SK-N-SH (cell line): ENCODE measurements at regions not wholly inside any gene's neighbourhood (a gene's known extent, or its start where the extent isn't known, plus 50 kb on each side); places are given as distances from the start of the nearest gene placed in this dataset.

Experiments
- CTCF ChIA-PET: fragments of 300-600, 350-600 bp; formaldehyde crosslinking; extraction: SDS; loops from one replicate; lab custom pipeline; 2021; lab: Yijun Ruan, JAX
- POLR2A ChIA-PET: fragments of 350-600 bp; sonication (Branson Sonifier 250); formaldehyde crosslinking; extraction: SDS; loops from one replicate; lab custom pipeline; 2020; ENCODE audit warnings: antibody characterized with exemption, inconsistent platforms; lab: Yijun Ruan, JAX
- DNase-seq: peaks from one replicate; pipeline ENCODE4 v3.0.0; 2012
- H2AFZ ChIP-seq: fragments of 200-600 bp; sonication (generic); 2 replicates; pipeline ENCODE4 v1.8.1; 2016; ENCODE audit warnings: antibody characterized with exemption, mild to moderate bottlenecking, low read depth
- H3F3A ChIP-seq: fragments of 200-600 bp; sonication (generic); replicated peaks from 2 replicates; pipeline ENCODE3; 2016; ENCODE audit warnings: antibody characterized with exemption, mild to moderate bottlenecking; ENCODE audit not compliant: insufficient read depth
- H3K27ac ChIP-seq, 2 experiments: fragments of 200-500 bp in 1 of 2; fragments of 200-600 bp in 1 of 2; sonication (Bioruptor generic) in 1 of 2; sonication (generic), shearing (Covaris generic) in 1 of 2; 2 replicates each; pipeline versions ENCODE4 v1.5.1 to v1.6.1; 2014 to 2016; ENCODE audit warnings: low read depth in 2 of 2, inconsistent platforms in 1 of 2, low read length in 1 of 2, mild to moderate bottlenecking in 1 of 2, mixed read lengths in 1 of 2
- H3K27me3 ChIP-seq: fragments of 200-600 bp; sonication (generic), shearing (Covaris generic); 2 replicates; pipeline ENCODE4 v1.6.1; 2016; ENCODE audit warnings: mixed run types; ENCODE audit not compliant: insufficient read depth
- H3K36me3 ChIP-seq, 2 experiments: fragments of 200-500 bp in 1 of 2; fragments of 200-600 bp in 1 of 2; sonication (Bioruptor generic) in 1 of 2; sonication (generic) in 1 of 2; replicated peaks in 1 of 2; 2 replicates each; pipeline versions ENCODE3 to v1.5.1; 2014 to 2016; ENCODE audit warnings: low read length in 1 of 2, mild to moderate bottlenecking in 1 of 2; ENCODE audit not compliant: insufficient read depth in 2 of 2, control insufficient read depth in 1 of 2
- H3K4me1 ChIP-seq, 2 experiments: fragments of 200-500 bp in 1 of 2; fragments of 200-600 bp in 1 of 2; sonication (Bioruptor generic) in 1 of 2; sonication (generic), shearing (Covaris generic) in 1 of 2; 2 replicates each; pipeline versions ENCODE4 v1.5.1 to v1.6.1; 2014 to 2016; ENCODE audit warnings: low read depth in 1 of 2, low read length in 1 of 2, mixed run types in 1 of 2; ENCODE audit not compliant: insufficient read depth in 2 of 2, control insufficient read depth in 1 of 2
- H3K4me2 ChIP-seq: fragments of 200-600 bp; sonication (generic), shearing (Covaris generic); 2 replicates; pipeline ENCODE4 v1.6.1; 2017; ENCODE audit warnings: mixed run types
- H3K4me3 ChIP-seq, 2 experiments: fragments of 200-500 bp in 1 of 2; fragments of 200-600 bp in 1 of 2; sonication (Bioruptor generic) in 1 of 2; sonication (generic), shearing (Covaris generic) in 1 of 2; 2 replicates each; pipeline versions ENCODE4 v1.5.1 to v1.8.1; 2014 to 2016; ENCODE audit warnings: low read depth in 2 of 2, inconsistent platforms in 1 of 2, low read length in 1 of 2, mild to moderate bottlenecking in 1 of 2, mixed read lengths in 1 of 2, moderate library complexity in 1 of 2
- H3K79me2 ChIP-seq: fragments of 200-600 bp; sonication (generic); 2 replicates; pipeline ENCODE4 v1.8.1; 2017; ENCODE audit warnings: mild to moderate bottlenecking; ENCODE audit not compliant: insufficient read depth
- H3K9ac ChIP-seq: fragments of 200-600 bp; sonication (generic); 2 replicates; pipeline ENCODE4 v1.6.1; 2017; ENCODE audit warnings: mixed run types
- H3K9me2 ChIP-seq: fragments of 200-600 bp; sonication (generic); 2 replicates; pipeline ENCODE4 v1.6.1; 2017; ENCODE audit warnings: mixed run types
- H3K9me3 ChIP-seq: fragments of 200-600 bp; sonication (generic); 2 replicates; pipeline ENCODE4 v1.6.1; 2017; ENCODE audit warnings: mixed run types, mild to moderate bottlenecking, moderate library complexity
- H4K20me1 ChIP-seq: fragments of 200-600 bp; sonication (generic); 2 replicates; pipeline ENCODE4 v1.6.1; 2017; ENCODE audit warnings: mild to moderate bottlenecking, mixed run types; ENCODE audit not compliant: insufficient read depth
- EZH2phosphoT487 ChIP-seq: fragments of 200-600 bp; sonication (generic); IDR thresholded peaks from 2 replicates; pipeline ENCODE4 v1.6.1; 2017; ENCODE audit warnings: low read depth, mixed run types, mild to moderate bottlenecking, antibody characterized with exemption, moderate library complexity, borderline replicate concordance
- FOSL2 ChIP-seq: IDR thresholded peaks from 2 replicates; pipeline ENCODE4 v1.4.0; 2012; ENCODE audit warnings: low read depth, mild to moderate bottlenecking, moderate library complexity, borderline replicate concordance
- GATA2 ChIP-seq: sonication (generic); formaldehyde crosslinking; IDR thresholded peaks from 2 replicates; pipeline ENCODE4 v1.5.0; 2020; ENCODE audit warnings: mild to moderate bottlenecking, missing genetic modification reagents
- JUND ChIP-seq: IDR thresholded peaks from 2 replicates; pipeline ENCODE4 v1.4.0; 2012
- MXI1 ChIP-seq: IDR thresholded peaks from 2 replicates; pipeline ENCODE4 v1.6.1; 2012; ENCODE audit warnings: mild to moderate bottlenecking, low read depth, low read length, improper control_type of control experiment
- NRF1 ChIP-seq: IDR thresholded peaks from 2 replicates; pipeline ENCODE4 v1.6.1; 2012; ENCODE audit warnings: low read depth, mild to moderate bottlenecking, low read length
- POLR2AphosphoS5 ChIP-seq: IDR thresholded peaks from 2 replicates; pipeline ENCODE4 v1.6.1; 2012; ENCODE audit warnings: low read depth, low read length
- SIN3A ChIP-seq: IDR thresholded peaks from 2 replicates; pipeline ENCODE4 v1.6.1; 2012; ENCODE audit warnings: low read depth, mild to moderate bottlenecking, low read length, moderate library complexity, borderline replicate concordance
- SMC3 ChIP-seq: IDR thresholded peaks from 2 replicates; pipeline ENCODE4 v1.6.1; 2012; ENCODE audit warnings: low read depth, low read length, improper control_type of control experiment
- TAF1 ChIP-seq: IDR thresholded peaks from 2 replicates; pipeline ENCODE4 v1.6.1; 2012; ENCODE audit warnings: low read depth, mild to moderate bottlenecking, low read length, moderate library complexity, borderline replicate concordance
- WGBS: methylation state at CpG from one replicate; pipeline ENCODE4 v1.1.6; 2017; ENCODE audit warnings: low lambda C conversion rate; 5-methylcytosine and 5-hydroxymethylcytosine counted together
- TF ChIP-seq, protein P1 (sequence below): IDR thresholded peaks from 2 replicates; pipeline ENCODE4 v1.6.1; 2012; ENCODE audit warnings: mild to moderate bottlenecking, low read depth, low read length, moderate library complexity
- TF ChIP-seq, protein P2 (sequence below): IDR thresholded peaks from 2 replicates; pipeline ENCODE4 v1.4.0; 2012; ENCODE audit warnings: low read depth, borderline replicate concordance
- TF ChIP-seq, protein P3 (sequence below): fragments of 150-350 bp; IDR thresholded peaks from 2 replicates; pipeline ENCODE4 v1.6.1; 2016; ENCODE audit warnings: mild to moderate bottlenecking, low read depth, low read length

DNA sequence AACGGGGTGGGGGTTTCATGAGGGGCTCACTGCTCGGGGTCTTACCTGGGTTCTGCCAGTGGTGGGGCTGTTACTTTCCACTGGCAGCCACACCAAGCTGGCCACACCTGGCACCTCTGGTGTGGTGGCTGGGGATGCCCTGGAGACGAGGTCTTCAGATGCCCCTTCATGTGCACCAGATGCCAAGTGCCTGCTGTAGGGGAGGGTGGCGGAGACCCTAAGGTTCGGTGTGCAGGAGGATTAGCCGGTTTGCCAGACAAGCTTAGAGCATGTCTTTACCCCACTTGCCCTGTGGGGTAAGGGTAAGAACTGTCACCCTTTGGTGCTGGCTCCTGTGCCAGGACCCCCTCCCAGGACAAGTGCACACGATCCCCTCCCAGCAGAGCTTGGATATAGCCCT is 188.3 kb downstream of the TJP1 start:
- no peak for DNase-seq
- H3K27ac ChIP-seq: no peak overlapping the region
- H3K27me3 ChIP-seq: peaks cover 10% of the 10 kb centered on the region; the same call in 1 of the 2 replicates
- TF ChIP-seq, protein P1, sequence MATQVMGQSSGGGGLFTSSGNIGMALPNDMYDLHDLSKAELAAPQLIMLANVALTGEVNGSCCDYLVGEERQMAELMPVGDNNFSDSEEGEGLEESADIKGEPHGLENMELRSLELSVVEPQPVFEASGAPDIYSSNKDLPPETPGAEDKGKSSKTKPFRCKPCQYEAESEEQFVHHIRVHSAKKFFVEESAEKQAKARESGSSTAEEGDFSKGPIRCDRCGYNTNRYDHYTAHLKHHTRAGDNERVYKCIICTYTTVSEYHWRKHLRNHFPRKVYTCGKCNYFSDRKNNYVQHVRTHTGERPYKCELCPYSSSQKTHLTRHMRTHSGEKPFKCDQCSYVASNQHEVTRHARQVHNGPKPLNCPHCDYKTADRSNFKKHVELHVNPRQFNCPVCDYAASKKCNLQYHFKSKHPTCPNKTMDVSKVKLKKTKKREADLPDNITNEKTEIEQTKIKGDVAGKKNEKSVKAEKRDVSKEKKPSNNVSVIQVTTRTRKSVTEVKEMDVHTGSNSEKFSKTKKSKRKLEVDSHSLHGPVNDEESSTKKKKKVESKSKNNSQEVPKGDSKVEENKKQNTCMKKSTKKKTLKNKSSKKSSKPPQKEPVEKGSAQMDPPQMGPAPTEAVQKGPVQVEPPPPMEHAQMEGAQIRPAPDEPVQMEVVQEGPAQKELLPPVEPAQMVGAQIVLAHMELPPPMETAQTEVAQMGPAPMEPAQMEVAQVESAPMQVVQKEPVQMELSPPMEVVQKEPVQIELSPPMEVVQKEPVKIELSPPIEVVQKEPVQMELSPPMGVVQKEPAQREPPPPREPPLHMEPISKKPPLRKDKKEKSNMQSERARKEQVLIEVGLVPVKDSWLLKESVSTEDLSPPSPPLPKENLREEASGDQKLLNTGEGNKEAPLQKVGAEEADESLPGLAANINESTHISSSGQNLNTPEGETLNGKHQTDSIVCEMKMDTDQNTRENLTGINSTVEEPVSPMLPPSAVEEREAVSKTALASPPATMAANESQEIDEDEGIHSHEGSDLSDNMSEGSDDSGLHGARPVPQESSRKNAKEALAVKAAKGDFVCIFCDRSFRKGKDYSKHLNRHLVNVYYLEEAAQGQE: no peak
- TF ChIP-seq JUND (no peak), MXI1 (no peak), FOSL2 (no peak), NRF1 (no peak), TAF1 (no peak), GATA2 (CRISPR knock-in tag) (no peak), SIN3A (no peak), POLR2AphosphoS5 (no peak), SMC3 (no peak), EZH2phosphoT487 (no peak)
- TF ChIP-seq, protein P2, sequence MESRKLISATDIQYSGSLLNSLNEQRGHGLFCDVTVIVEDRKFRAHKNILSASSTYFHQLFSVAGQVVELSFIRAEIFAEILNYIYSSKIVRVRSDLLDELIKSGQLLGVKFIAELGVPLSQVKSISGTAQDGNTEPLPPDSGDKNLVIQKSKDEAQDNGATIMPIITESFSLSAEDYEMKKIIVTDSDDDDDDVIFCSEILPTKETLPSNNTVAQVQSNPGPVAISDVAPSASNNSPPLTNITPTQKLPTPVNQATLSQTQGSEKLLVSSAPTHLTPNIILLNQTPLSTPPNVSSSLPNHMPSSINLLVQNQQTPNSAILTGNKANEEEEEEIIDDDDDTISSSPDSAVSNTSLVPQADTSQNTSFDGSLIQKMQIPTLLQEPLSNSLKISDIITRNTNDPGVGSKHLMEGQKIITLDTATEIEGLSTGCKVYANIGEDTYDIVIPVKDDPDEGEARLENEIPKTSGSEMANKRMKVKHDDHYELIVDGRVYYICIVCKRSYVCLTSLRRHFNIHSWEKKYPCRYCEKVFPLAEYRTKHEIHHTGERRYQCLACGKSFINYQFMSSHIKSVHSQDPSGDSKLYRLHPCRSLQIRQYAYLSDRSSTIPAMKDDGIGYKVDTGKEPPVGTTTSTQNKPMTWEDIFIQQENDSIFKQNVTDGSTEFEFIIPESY: no peak
- TF ChIP-seq, protein P3, sequence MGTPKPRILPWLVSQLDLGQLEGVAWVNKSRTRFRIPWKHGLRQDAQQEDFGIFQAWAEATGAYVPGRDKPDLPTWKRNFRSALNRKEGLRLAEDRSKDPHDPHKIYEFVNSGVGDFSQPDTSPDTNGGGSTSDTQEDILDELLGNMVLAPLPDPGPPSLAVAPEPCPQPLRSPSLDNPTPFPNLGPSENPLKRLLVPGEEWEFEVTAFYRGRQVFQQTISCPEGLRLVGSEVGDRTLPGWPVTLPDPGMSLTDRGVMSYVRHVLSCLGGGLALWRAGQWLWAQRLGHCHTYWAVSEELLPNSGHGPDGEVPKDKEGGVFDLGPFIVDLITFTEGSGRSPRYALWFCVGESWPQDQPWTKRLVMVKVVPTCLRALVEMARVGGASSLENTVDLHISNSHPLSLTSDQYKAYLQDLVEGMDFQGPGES: no peak
- TF ChIP-seq, all 33 proteins: peak for 0
- ChIA-PET CTCF (interaction anchor here (0.8 kb wide), 1 partner anchor 12 kb away, joined by 4 read pairs; no protein-coding TSS in a partner anchor), POLR2A (no interaction called here)
- H2AFZ ChIP-seq: no peak overlapping the region
- H3F3A ChIP-seq: no peaks in the 10 kb centered on the region
- no peak overlapping the region for H3K9ac ChIP-seq
- H3K4me3 ChIP-seq: no peak overlapping the region
- H3K79me2 ChIP-seq: no peaks in the 10 kb centered on the region
- H3K9me3 ChIP-seq: no peaks in the 10 kb centered on the region
- H4K20me1 ChIP-seq: no peaks in the 10 kb centered on the region
- 28% methylated on average over 3 of the region's 7 CpGs for WGBS
- peaks cover 0 to 4% of the 10 kb centered on the region in 2 experiments; a peak in 1 of 4 replicates for H3K4me1 ChIP-seq
- no peaks in the 10 kb centered on the region for H3K9me2 ChIP-seq
- no peak overlapping the region for H3K4me2 ChIP-seq
- no peaks in the 10 kb centered on the region for H3K36me3 ChIP-seq
